Liver (tissue), 8 donors: ENCODE measurements at regions not wholly inside any gene's neighbourhood (a gene's known extent, or its start where the extent isn't known, plus 50 kb on each side); places are given as distances from the start of the nearest gene placed in this dataset.

Experiments used
- DNase-seq: peaks from one replicate; pipeline ENCODE4 v3.0.0-alpha.2; 2017; ENCODE audit warnings: low spot score
- H3K27ac ChIP-seq, 2 donors: one replicate each; pipeline ENCODE4 v1.7.0; 2013; ENCODE audit warnings: inconsistent platforms in 2 of 2, low read length in 2 of 2, control low read depth in 1 of 2, low read depth in 1 of 2, mild to moderate bottlenecking in 1 of 2
- H3K27me3 ChIP-seq, 4 donors: one replicate each; pipeline versions ENCODE4 v1.6.1 to v1.7.0; 2013; ENCODE audit warnings: low read length in 3 of 4, inconsistent platforms in 1 of 4, mild to moderate bottlenecking in 1 of 4, moderate library complexity in 1 of 4; ENCODE audit not compliant: control insufficient read depth in 4 of 4, insufficient read depth in 4 of 4
- H3K36me3 ChIP-seq, 4 donors: one replicate each; pipeline versions ENCODE4 v1.6.1 to v1.7.0; 2013; ENCODE audit warnings: low read length in 3 of 4, mild to moderate bottlenecking in 3 of 4, low read depth in 1 of 4, moderate library complexity in 1 of 4; ENCODE audit not compliant: control insufficient read depth in 4 of 4, insufficient read depth in 3 of 4
- H3K4me1 ChIP-seq, 4 donors: one replicate each; pipeline versions ENCODE4 v1.6.1 to v1.7.0; 2013; ENCODE audit warnings: low read length in 3 of 4, mild to moderate bottlenecking in 3 of 4, moderate library complexity in 1 of 4; ENCODE audit not compliant: control insufficient read depth in 4 of 4, insufficient read depth in 4 of 4
- H3K4me3 ChIP-seq, 3 donors: one replicate each; pipeline versions ENCODE4 v1.6.1 to v1.7.0; 2013; ENCODE audit warnings: low read length in 3 of 3, control low read depth in 1 of 3, low read depth in 1 of 3, mild to moderate bottlenecking in 1 of 3
- H3K9ac ChIP-seq, 2 donors: one replicate each; pipeline ENCODE4 v1.7.0; 2013; ENCODE audit warnings: low read length in 2 of 2, mild to moderate bottlenecking in 2 of 2, moderate library complexity in 2 of 2, control low read depth in 1 of 2, low read depth in 1 of 2
- H3K9me3 ChIP-seq, 4 donors: one replicate each; pipeline versions ENCODE4 v1.6.1 to v1.7.0; 2013; ENCODE audit warnings: low read length in 3 of 4; ENCODE audit not compliant: control insufficient read depth in 4 of 4
- ATF3 ChIP-seq: IDR thresholded peaks from 2 replicates; pipeline ENCODE4 v1.6.1; 2016; ENCODE audit warnings: antibody characterized with exemption
- CTCF ChIP-seq: fragments of 150-350 bp; IDR thresholded peaks from 2 replicates; pipeline ENCODE4 v1.5.1; 2017; ENCODE audit warnings: improper control_type of control experiment, low read depth, low read length; ENCODE audit not compliant: missing input control
- FOXA1 ChIP-seq: IDR thresholded peaks from 2 replicates; pipeline ENCODE4 v1.6.1; 2016; ENCODE audit warnings: antibody characterized with exemption
- FOXA2 ChIP-seq: IDR thresholded peaks from 2 replicates; pipeline ENCODE4 v1.6.1; 2016; ENCODE audit warnings: antibody characterized with exemption
- GABPA ChIP-seq, 2 donors: IDR thresholded peaks in 1 of 2; conservative IDR thresholded peaks in 1 of 2; 2 replicates each; pipeline ENCODE4 v1.6.1; 2016; ENCODE audit warnings: antibody characterized with exemption in 2 of 2, mild to moderate bottlenecking in 1 of 2, moderate library complexity in 1 of 2
- HNF4A ChIP-seq, 2 donors: conservative IDR thresholded peaks; 2 replicates each; pipeline ENCODE4 v1.6.1; 2016; ENCODE audit warnings: antibody characterized with exemption in 2 of 2, mild to moderate bottlenecking in 2 of 2
- HNF4G ChIP-seq: IDR thresholded peaks from 2 replicates; pipeline ENCODE4 v1.6.1; 2016; ENCODE audit warnings: antibody characterized with exemption
- JUND ChIP-seq, 2 donors: IDR thresholded peaks; 2 replicates each; pipeline ENCODE4 v1.6.1; 2016; ENCODE audit warnings: antibody characterized with exemption in 2 of 2
- NR2F2 ChIP-seq: IDR thresholded peaks from 2 replicates; pipeline ENCODE4 v1.6.1; 2016; ENCODE audit warnings: antibody characterized with exemption
- RAD21 ChIP-seq, 2 donors: IDR thresholded peaks; 2 replicates each; pipeline ENCODE4 v1.6.1; 2016; ENCODE audit warnings: antibody characterized with exemption in 2 of 2, mild to moderate bottlenecking in 2 of 2
- RXRA ChIP-seq, 2 donors: IDR thresholded peaks; 2 replicates each; pipeline ENCODE4 v1.6.1; 2017 to 2018; ENCODE audit warnings: antibody characterized with exemption in 2 of 2, mild to moderate bottlenecking in 1 of 2
- SP1 ChIP-seq: IDR thresholded peaks from 2 replicates; pipeline ENCODE4 v1.6.1; 2018; ENCODE audit warnings: antibody characterized with exemption, mild to moderate bottlenecking
- TAF1 ChIP-seq: conservative IDR thresholded peaks from 2 replicates; pipeline ENCODE4 v1.6.1; 2016; ENCODE audit warnings: antibody characterized with exemption, mild to moderate bottlenecking
- YY1 ChIP-seq: IDR thresholded peaks from 2 replicates; pipeline ENCODE4 v1.6.1; 2016; ENCODE audit warnings: antibody characterized with exemption, mild to moderate bottlenecking
- WGBS: extraction: QIAGEN DNeasy Blood & Tissue Kit; methylation state at CpG from one replicate; pipeline ENCODE4 v1.1.7; 2013; 5-methylcytosine and 5-hydroxymethylcytosine counted together
- TF ChIP-seq, protein P1 (sequence below): IDR thresholded peaks from 2 replicates; pipeline ENCODE4 v1.6.1; 2016; ENCODE audit warnings: antibody characterized with exemption, mild to moderate bottlenecking
- donor health status: healthy.
- donor health status: healthy.
- donor health status: healthy.
- donor health status: healthy.
- donor health status: healthy.

GRCh38 chr12:98182821-98183220, 332.6 kb upstream of the TMPO start:
- no peak for DNase-seq
- 93% methylated on average over 2 of the region's 2 CpGs for WGBS
- Histone ChIP-seq H3K27me3 (peaks cover 0 to 4% (median 0%) of the 10 kb centered on the region in 4 donors), H3K9ac (no peak overlapping the region), H3K36me3 (no peaks in the 10 kb centered on the region), H3K4me1 (no peaks in the 10 kb centered on the region), H3K4me3 (no peak overlapping the region), H3K9me3 (no peaks in the 10 kb centered on the region), H3K27ac (no peak overlapping the region)
- TF ChIP-seq RXRA (IDR thresholded peaks at IDR 0.05), result no peak
- TF ChIP-seq HNF4A (conservative IDR thresholded peaks at IDR 0.05), result no peak
- no peak for TF ChIP-seq HNF4G
- TF ChIP-seq NR2F2, result no peak
- TF ChIP-seq SP1, result no peak
- TF ChIP-seq CTCF, result no peak
- TF ChIP-seq RAD21 (IDR thresholded peaks at IDR 0.05), result no peak
- TF ChIP-seq YY1, result no peak
- no peak for TF ChIP-seq GABPA (IDR thresholded peaks at IDR 0.05 in 1 of 2, conservative IDR thresholded peaks at IDR 0.05 in 1 of 2)
- TF ChIP-seq ATF3, result no peak
- TF ChIP-seq JUND (IDR thresholded peaks at IDR 0.05), result no peak
- TF ChIP-seq TAF1, result no peak
- TF ChIP-seq FOXA1, result no peak
- TF ChIP-seq, protein P1, sequence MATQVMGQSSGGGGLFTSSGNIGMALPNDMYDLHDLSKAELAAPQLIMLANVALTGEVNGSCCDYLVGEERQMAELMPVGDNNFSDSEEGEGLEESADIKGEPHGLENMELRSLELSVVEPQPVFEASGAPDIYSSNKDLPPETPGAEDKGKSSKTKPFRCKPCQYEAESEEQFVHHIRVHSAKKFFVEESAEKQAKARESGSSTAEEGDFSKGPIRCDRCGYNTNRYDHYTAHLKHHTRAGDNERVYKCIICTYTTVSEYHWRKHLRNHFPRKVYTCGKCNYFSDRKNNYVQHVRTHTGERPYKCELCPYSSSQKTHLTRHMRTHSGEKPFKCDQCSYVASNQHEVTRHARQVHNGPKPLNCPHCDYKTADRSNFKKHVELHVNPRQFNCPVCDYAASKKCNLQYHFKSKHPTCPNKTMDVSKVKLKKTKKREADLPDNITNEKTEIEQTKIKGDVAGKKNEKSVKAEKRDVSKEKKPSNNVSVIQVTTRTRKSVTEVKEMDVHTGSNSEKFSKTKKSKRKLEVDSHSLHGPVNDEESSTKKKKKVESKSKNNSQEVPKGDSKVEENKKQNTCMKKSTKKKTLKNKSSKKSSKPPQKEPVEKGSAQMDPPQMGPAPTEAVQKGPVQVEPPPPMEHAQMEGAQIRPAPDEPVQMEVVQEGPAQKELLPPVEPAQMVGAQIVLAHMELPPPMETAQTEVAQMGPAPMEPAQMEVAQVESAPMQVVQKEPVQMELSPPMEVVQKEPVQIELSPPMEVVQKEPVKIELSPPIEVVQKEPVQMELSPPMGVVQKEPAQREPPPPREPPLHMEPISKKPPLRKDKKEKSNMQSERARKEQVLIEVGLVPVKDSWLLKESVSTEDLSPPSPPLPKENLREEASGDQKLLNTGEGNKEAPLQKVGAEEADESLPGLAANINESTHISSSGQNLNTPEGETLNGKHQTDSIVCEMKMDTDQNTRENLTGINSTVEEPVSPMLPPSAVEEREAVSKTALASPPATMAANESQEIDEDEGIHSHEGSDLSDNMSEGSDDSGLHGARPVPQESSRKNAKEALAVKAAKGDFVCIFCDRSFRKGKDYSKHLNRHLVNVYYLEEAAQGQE, result no peak

GRCh38 chr12:98185606-98186005, 329.8 kb upstream of the TMPO start:
- DNase-seq, result no peak
- H3K27me3 ChIP-seq, result peaks cover 0 to 4% (median 0%) of the 10 kb centered on the region in 4 donors
- H3K4me3 ChIP-seq, result no peak overlapping the region
- H3K4me1 ChIP-seq, result no peaks in the 10 kb centered on the region
- H3K9ac ChIP-seq, result no peak overlapping the region
- 76% methylated on average over 3 of the region's 3 CpGs for WGBS
- no peak for TF ChIP-seq CTCF
- TF ChIP-seq YY1, result no peak
- TF ChIP-seq FOXA2, result no peak
- no peaks in the 10 kb centered on the region for H3K36me3 ChIP-seq
- H3K9me3 ChIP-seq, result no peaks in the 10 kb centered on the region
- H3K27ac ChIP-seq, result no peak overlapping the region
